HG02678 (cell line): ENCODE measurements at regions not wholly inside any gene's neighbourhood (a gene's known extent, or its start where the extent isn't known, plus 50 kb on each side); places are given as distances from the start of the nearest gene placed in this dataset.
"Not testable (repeated sequence)": the region's sequence is repeated elsewhere in the genome, so short reads cannot be mapped to it uniquely, and the experiment has no call there.

Experiments used
- ATAC-seq: cut with Tn5 transposase; IDR thresholded peaks from one replicate; pipeline ENCODE4 v1.9.1; 2021; ENCODE audit warnings: mild to moderate bottlenecking, moderate library complexity; ENCODE audit not compliant: unreplicated experiment

- ATAC-seq: no peak
Observed at GRCh38 chr5:68689010-68689409, 404.8 kb upstream of the SLC30A5 start.

- not testable (repeated sequence) for ATAC-seq
Observed at GRCh38 chr5:68691874-68692273, 401.9 kb upstream of the SLC30A5 start.

- no peak for ATAC-seq
Observed at GRCh38 chr5:68698025-68698940, 395.5 kb upstream of the SLC30A5 start.

GRCh38 chr5:68699966-68700365, 393.8 kb upstream of the SLC30A5 start:
- ATAC-seq: no peak

GRCh38 chr5:68707575-68707974, 386.2 kb upstream of the SLC30A5 start:
- ATAC-seq: no peak

DNA sequence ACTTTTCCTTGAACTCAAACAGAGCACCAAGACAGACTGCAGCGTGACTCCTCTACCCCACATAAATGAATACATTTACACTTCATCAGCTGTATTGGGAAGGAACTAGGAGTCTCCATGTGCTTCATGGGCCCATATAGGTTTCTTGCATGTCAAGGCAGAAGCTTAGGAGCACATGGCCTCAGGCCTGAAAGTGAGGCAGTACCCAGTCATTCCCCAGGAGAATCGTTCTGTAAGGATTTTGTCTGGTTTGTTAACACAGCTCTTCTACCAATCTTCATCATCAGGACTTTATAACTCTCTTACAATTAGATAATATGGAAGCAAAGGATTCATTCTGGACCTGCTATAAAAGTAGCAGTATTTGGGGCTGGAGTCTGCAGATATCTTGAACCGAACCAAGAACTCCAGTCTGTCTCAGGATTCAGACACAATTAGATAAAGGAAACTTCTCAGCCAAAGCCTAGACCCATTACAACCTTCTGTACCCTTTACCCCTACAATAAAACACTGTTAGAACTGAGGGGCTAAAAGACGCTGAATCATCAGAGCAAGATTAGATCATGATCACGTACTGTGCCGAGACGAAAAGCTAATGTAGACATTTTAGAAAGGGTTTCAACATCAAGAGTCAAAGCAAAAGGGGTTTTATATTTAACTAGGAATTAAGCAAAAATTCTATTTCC, 385.5 kb upstream of the SLC30A5 start:
- no peak for ATAC-seq

DNA sequence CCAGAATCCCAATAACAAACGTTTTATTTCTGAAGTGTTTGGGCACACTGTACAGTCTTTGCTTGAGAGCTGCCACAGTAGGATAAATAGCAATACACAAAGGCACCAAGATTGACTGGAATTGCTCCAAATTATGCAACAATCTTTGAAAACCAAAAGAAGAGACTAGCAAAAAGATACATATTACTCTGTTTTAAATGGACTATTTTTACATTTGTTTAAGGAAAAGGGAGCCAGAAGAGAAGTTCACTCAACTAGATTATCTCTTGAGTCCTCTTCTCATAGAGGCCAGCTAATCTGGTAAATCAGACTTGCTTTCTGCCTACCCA, 385.0 kb upstream of the SLC30A5 start:
- no peak for ATAC-seq

DNA sequence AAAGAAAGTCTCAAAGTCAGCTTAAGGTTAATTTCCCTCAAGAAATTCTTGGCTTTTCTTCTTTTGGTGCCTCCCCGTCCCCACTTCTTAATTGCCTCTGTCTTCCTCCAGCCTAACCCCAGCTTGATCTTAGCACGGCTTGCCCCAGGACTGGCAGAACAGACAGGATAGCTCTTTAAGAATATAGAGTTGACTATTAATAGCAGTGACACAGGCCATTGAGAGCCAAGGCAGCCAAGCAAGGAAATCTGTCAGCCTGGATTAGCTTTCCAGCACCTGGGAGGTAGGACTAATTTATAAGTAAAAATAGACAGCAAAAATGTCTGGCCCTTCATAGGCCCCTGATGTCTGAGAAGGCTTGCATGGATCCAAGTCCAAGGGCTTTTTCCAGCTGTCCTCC, 384.6 kb upstream of the SLC30A5 start:
- ATAC-seq: no peak

DNA sequence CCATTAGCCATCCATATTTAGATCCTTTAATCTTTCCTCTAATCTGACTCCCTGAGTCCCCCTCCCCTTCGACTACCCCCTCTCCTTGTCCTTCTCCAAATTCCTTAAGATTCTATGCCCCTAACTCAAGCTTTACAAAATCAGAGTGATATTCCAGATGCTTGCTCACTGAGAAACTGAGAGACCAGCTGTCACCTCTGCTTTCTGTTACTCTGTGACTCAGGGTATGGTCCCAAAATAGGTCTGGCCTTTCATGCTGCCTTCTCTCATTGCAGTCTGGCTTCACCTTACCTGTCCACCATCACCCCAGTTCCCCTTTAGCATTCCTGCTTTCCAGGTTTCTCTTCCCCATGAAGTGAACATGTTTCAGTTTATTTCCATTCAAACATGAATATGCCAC, 383.3 kb upstream of the SLC30A5 start:
- ATAC-seq: peak; percentile 39

GRCh38 chr5:68711293-68712200, 382.3 kb upstream of the SLC30A5 start:
- peak; percentile 96 for ATAC-seq

GRCh38 chr5:68714810-68715209, 379.0 kb upstream of the SLC30A5 start:
- ATAC-seq: no peak

GRCh38 chr5:68720884-68721610, 372.8 kb upstream of the SLC30A5 start:
- ATAC-seq: no peak

GRCh38 chr5:68722357-68722756, 371.5 kb upstream of the SLC30A5 start:
- ATAC-seq: no peak

- ATAC-seq: no peak
Observed at GRCh38 chr5:68725905-68726683, 367.7 kb upstream of the SLC30A5 start.

- ATAC-seq: no peak
Observed at GRCh38 chr5:68727931-68728330, 365.9 kb upstream of the SLC30A5 start.

DNA sequence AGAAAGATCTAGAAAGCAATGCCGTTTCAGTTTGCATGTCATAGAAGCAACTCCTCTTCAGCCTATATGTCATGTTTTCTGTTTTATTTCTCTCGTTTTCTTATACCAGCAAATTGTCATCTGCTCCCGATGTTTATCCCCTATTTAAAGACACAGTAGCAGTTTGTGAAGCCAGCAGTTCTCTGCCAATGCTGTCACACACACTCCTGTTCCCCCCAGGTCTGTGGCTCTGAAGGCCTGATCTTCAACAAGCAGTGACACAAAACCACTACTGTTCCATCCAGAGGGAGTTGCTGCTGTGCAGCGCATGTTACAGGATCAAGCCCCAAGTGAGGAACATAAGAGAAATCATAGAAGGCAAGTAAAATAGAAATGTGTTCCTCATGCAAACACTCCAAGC, 364.1 kb upstream of the SLC30A5 start:
- ATAC-seq: no peak

- ATAC-seq: no peak
Observed at GRCh38 chr5:68730220-68730978, 363.4 kb upstream of the SLC30A5 start.

DNA sequence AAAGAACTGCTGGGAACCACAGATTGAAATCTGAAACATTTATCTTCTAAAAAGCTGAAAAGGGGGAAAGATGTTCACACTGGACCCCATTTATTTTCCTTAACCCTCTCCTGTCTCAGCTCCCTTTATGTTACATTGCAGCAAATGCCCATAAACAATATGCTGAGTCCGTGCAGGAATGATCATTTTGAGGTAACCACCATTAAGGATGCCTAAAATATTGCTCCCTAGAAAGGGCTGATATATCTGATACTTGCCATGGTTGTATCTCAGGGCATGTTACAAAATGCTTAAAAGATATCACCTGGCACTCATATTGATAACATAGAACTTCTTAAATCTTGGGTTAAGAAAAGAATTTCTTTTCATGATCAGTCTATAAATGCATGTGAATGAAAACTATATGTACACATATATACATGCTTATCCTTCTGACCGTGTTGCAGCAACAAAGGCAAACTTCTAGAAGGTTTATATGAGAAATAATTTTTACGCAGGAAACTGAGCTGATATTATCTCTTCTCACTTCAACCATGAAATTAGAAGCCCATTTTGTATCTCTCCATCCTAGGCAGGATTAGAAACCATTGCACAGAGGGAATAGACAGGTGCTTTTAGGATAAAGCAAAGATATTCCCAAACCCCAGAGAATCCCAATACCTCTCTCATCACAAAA, 362.7 kb upstream of the SLC30A5 start:
- ATAC-seq: no peak

GRCh38 chr5:68732251-68732650, 361.6 kb upstream of the SLC30A5 start:
- ATAC-seq: no peak
